Suprapubic skin (tissue), 3 donors: ENCODE measurements at regions not wholly inside any gene's neighbourhood (a gene's known extent, or its start where the extent isn't known, plus 50 kb on each side); places are given as distances from the start of the nearest gene placed in this dataset.

Experiments used
- CTCF ChIP-seq, 2 donors: fragments of 200-600 bp in 1 of 2; fragments of 450-650 bp in 1 of 2; sonication (generic) in 1 of 2; IDR thresholded peaks; one replicate each; pipeline ENCODE4 v1.5.1; 2016 to 2019; ENCODE audit warnings: antibody characterized with exemption in 2 of 2, mild to moderate bottlenecking in 1 of 2, moderate library complexity in 1 of 2
- POLR2AphosphoS5 ChIP-seq, 3 donors: sonication (generic); formaldehyde crosslinking; IDR thresholded peaks; one replicate each; pipeline ENCODE4 v1.6.1; 2017; ENCODE audit warnings: antibody characterized with exemption in 3 of 3

GRCh38 chr22:48621085-48621484 is 1206.6 kb downstream of the BRD1 start:
- TF ChIP-seq POLR2AphosphoS5 (IDR thresholded peaks at IDR 0.05) (no peak), CTCF (IDR thresholded peaks at IDR 0.05) (no peak)
